Stomach (tissue), 4 donors: ENCODE measurements at regions not wholly inside any gene's neighbourhood (a gene's known extent, or its start where the extent isn't known, plus 50 kb on each side); places are given as distances from the start of the nearest gene placed in this dataset.

ENCODE experiments used
- CTCF ChIP-seq, 7 experiments: fragments of 450-650 bp in 4 of 7; fragments of 200-600 bp in 3 of 7; sonication (generic) in 3 of 7; IDR thresholded peaks; one replicate each; pipeline ENCODE4 v1.5.1; 2016 to 2019; ENCODE audit warnings: antibody characterized with exemption in 7 of 7, control low read depth in 2 of 7, mild to moderate bottlenecking in 1 of 7
- POLR2A ChIP-seq, 4 donors: fragments of 450-650 bp; IDR thresholded peaks; one replicate each; pipeline ENCODE4 v1.6.1; 2016; ENCODE audit warnings: antibody characterized with exemption in 4 of 4, control low read depth in 2 of 4, mild to moderate bottlenecking in 1 of 4, moderate library complexity in 1 of 4
- POLR2AphosphoS5 ChIP-seq, 3 donors: sonication (generic); formaldehyde crosslinking; IDR thresholded peaks; one replicate each; pipeline ENCODE4 v1.6.1; 2016; ENCODE audit warnings: antibody characterized with exemption in 3 of 3

- TF ChIP-seq POLR2A (IDR thresholded peaks at IDR 0.05): no peak
- TF ChIP-seq CTCF (IDR thresholded peaks at IDR 0.05): no peak
- TF ChIP-seq POLR2AphosphoS5 (IDR thresholded peaks at IDR 0.05): no peak
These were observed 828.3 kb downstream of the TECRL start for GRCh38 chr4:63580796-63581475.
